NOMO-1 treated with DMSO at 0.1 percent for 48 hours (cell line): ENCODE measurements at regions not wholly inside any gene's neighbourhood (a gene's known extent, or its start where the extent isn't known, plus 50 kb on each side); places are given as distances from the start of the nearest gene placed in this dataset.
A peak's percentile ranks its signal among the peaks of the same experiment; 100 is the strongest.
"Not testable (repeated sequence)": the region's sequence is repeated elsewhere in the genome, so short reads cannot be mapped to it uniquely, and the experiment has no call there.

Experiments
- DNase-seq: peaks from one replicate; lab custom pipeline; 2025; ENCODE audit not compliant: unreplicated experiment; lab: John Stamatoyannopoulos, UW

- peak; percentile 42 for DNase-seq
Observed at GRCh38 chr6:6810727-6811126, 222.2 kb downstream of the LY86 start.

- DNase-seq = no peak
Observed at GRCh38 chr6:6811128-6812009, 222.8 kb downstream of the LY86 start.

- no peak for DNase-seq
Observed at GRCh38 chr6:6812427-6812826, 223.9 kb downstream of the LY86 start.

GRCh38 chr6:6815732-6816131 lies 227.2 kb downstream of the LY86 start:
- DNase-seq = no peak

GRCh38 chr6:6816716-6817115 lies 228.2 kb downstream of the LY86 start:
- no peak for DNase-seq

- DNase-seq = no peak
Observed at GRCh38 chr6:6818078-6818639, 229.6 kb downstream of the LY86 start.

- DNase-seq = no peak
Observed at GRCh38 chr6:6820641-6821238, 232.2 kb downstream of the LY86 start.

GRCh38 chr6:6821639-6822261 lies 233.2 kb downstream of the LY86 start:
- no peak for DNase-seq

GRCh38 chr6:6823030-6823429 lies 234.5 kb downstream of the LY86 start:
- no peak for DNase-seq

GRCh38 chr6:6823568-6824224 lies 235.2 kb downstream of the LY86 start:
- peak; percentile 29 for DNase-seq

GRCh38 chr6:6824381-6824780 lies 235.9 kb downstream of the LY86 start:
- no peak for DNase-seq

- no peak for DNase-seq
Observed at GRCh38 chr6:6825193-6825784, 236.8 kb downstream of the LY86 start.

GRCh38 chr6:6826095-6826901 lies 237.8 kb downstream of the LY86 start:
- peak; percentile 82 for DNase-seq

- no peak for DNase-seq
Observed at GRCh38 chr6:6826961-6827360, 238.4 kb downstream of the LY86 start.

- DNase-seq = no peak
Observed at GRCh38 chr6:6829872-6830685, 241.6 kb downstream of the LY86 start.

- not testable (repeated sequence) for DNase-seq
Observed at GRCh38 chr6:6830686-6831063, 242.2 kb downstream of the LY86 start.

- no peak for DNase-seq
Observed at GRCh38 chr6:6832439-6832838, 243.9 kb downstream of the LY86 start.

- no peak for DNase-seq
Observed at GRCh38 chr6:6834356-6835222, 246.1 kb downstream of the LY86 start.

GRCh38 chr6:6835223-6835503 lies 246.6 kb downstream of the LY86 start:
- no peak for DNase-seq
